GM18951 (cell line): ENCODE measurements at regions not wholly inside any gene's neighbourhood (a gene's known extent, or its start where the extent isn't known, plus 50 kb on each side); places are given as distances from the start of the nearest gene placed in this dataset.

Source experiments
- POLR2A ChIP-seq: IDR thresholded peaks from 4 replicates; pipeline ENCODE4 v1.6.1; 2011; ENCODE audit warnings: mild to moderate bottlenecking; ENCODE audit not compliant: insufficient read length, insufficient read depth; ENCODE audit errors: extremely low read depth
- in situ Hi-C: fragments of 300-500 bp; cut with MboI; formaldehyde crosslinking; loops from one replicate; pipeline ENCODE4 v1.12.0; 2022; ENCODE audit warnings: low sequenced_read_pairs, mixed read lengths, inconsistent platforms; ENCODE audit not compliant: unreplicated experiment

GRCh38 chr11:127733552-127733951, 733.0 kb upstream of the KIRREL3 start:
- TF ChIP-seq POLR2A: no peak
- in situ Hi-C loops: no loop called here

- no peak for TF ChIP-seq POLR2A
- in situ Hi-C loops: no loop called here
These were observed 725.8 kb upstream of the KIRREL3 start for GRCh38 chr11:127726367-127726766.

- in situ Hi-C loops: no loop called here
- no peak for TF ChIP-seq POLR2A
These were observed 723.1 kb upstream of the KIRREL3 start for GRCh38 chr11:127723714-127724113.

- no peak for TF ChIP-seq POLR2A
- in situ Hi-C loops: no loop called here
These were observed 712.7 kb upstream of the KIRREL3 start for GRCh38 chr11:127713226-127713625.

DNA sequence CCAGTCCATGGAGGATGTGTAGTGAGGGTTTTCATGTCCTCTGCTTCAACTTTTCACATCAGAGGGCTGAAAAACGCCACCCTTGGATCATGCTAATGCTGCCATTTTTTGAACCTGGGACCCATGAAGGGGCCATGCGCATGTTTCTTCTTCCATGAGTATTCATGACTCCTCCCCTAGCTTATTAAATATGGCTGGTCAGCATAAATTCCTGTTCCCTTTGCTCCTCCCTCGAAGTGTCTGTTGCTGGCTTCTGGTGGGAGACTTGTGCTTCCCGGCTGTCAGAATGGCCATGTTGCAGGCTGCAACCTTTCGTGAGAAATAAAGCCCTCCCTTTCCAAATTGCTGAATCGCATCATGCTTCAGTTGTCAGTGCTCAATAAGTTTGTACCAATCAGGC, 711.2 kb upstream of the KIRREL3 start:
- in situ Hi-C loops: no loop called here
- TF ChIP-seq POLR2A: no peak

DNA sequence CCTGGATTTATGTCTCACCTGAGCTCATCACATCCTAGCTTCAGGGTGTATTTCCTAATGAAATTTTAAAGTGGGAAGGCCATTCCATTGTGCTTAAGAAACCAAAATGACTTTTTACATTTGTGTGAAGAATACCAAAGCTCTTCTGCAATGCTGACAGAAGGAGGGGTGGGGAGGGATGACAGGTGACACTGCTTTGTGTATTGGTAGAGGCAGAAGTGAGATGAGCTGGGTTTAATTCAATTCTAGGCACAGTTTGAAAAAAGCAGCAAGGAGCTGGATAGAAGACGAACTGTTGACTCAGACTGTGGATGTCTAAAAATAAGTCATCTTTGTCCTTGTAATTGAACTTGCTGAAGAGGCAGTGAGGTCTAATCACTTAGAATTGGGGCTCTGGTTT, 710.3 kb upstream of the KIRREL3 start:
- no peak for TF ChIP-seq POLR2A
- in situ Hi-C loops: no loop called here

DNA sequence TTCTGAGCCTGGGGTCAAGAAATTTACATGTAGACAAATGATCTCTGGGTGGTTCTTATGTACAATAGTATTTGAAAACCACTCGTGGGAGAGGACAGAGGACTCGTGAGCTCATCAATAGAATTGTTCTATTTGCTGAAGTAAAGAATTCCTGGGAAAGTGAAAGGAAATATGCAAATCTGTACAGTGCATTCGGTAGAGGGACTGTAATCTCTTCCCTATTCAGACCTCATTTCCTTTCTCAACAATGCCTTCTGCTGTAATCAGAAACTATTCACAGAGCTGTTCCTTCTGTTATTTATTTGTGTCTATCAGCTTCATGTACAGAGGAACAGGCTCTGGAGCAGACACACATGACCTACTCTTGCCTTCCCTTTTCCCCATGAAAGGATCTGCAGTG, 709.4 kb upstream of the KIRREL3 start:
- TF ChIP-seq POLR2A: no peak
- in situ Hi-C loops: no loop called here

- no peak for TF ChIP-seq POLR2A
- in situ Hi-C loops: no loop called here
These were observed 693.1 kb upstream of the KIRREL3 start for GRCh38 chr11:127693686-127694085.

DNA sequence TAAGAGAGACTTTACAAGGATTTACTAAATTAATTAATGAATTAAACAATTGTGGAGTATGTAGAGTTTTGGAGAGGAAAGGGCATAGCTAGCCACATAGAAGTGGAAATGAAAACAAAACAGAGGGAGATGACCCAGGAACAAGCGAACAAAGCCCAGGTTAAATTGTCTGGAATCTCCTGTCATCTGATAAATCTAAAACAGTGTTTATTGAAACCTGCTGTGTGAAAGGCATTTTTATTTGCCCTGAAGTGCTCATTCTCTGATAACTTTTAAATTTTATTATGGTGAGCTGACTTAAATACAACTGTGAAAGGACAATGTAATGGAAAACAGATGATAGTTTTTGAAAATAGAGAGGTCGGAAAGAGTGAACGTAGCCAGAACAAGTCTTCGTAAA, 682.8 kb upstream of the KIRREL3 start:
- no peak for TF ChIP-seq POLR2A
- in situ Hi-C loops: no loop called here

DNA sequence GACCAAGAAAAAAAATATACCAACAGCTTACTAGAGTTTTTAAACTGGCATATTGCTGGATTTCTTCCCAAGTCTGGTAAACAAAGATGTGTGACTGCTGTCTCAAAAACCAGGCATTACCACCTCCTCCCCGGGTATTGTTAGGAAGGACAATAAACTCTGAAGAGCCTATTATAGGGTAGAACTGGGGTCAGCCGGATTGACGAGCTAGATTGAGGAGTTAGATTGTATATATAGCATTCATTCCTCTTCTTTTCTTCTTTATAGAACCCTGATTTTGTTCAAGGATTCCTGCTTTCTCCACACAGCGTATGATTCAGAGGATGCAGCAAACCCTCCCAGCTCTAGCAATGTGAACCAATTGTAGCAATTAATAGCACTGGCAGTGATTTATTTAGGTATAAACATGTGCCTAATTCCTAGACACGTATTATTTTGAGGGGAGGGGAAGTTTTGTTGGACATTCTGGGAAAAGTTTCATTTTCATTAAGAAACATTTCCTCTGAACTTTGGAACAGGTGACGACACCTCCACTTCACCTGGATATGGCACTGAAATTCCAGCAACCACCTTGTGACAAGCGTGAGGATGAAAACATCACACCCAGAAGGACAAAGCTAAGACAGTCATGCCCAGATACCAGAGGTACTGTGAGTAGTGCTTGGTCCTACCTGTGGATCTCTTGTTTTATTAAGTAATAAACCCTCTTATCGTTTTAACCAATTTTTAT, 679.4 kb upstream of the KIRREL3 start:
- no peak for TF ChIP-seq POLR2A
- in situ Hi-C loops: no loop called here

GRCh38 chr11:127678631-127679030, 678.1 kb upstream of the KIRREL3 start:
- in situ Hi-C loops: no loop called here
- TF ChIP-seq POLR2A: no peak

DNA sequence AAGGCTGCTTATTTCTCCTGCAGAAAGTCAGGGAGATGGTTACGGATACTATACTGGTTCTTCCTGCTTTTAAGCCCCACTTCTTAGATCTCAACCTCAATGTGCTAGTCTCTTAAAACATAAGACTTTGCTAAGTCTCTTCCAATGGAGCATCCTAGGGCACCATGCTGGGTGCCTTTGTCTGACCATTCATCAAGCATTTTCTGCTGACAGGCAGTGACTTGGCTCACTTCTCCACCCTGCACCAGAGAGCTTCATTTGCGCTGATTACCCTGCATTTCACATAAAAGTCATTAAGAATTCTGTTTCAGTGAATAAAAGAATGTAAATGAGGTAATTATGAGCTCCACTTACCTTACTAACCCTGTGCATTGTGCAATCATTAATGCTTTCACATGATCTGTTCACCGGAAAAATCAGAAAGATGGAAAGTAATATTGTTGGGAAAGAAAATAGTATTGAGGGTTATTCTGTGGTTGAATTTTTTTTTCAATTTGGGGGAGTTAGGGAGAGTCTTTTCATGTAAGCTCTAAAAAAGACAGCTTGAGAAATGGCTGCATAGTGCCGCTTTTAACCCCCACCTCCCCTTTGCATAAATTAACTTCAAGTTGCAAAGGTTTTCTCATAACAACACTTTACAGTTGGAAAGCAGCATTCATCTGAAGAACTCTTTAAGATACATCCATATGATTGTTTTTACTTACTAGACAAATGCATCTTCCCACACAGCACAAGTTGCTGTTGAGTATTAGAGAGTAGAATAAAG, 677.3 kb upstream of the KIRREL3 start:
- in situ Hi-C loops: no loop called here
- TF ChIP-seq POLR2A: no peak

- in situ Hi-C loops: no loop called here
- no peak for TF ChIP-seq POLR2A
These were observed 675.0 kb upstream of the KIRREL3 start for GRCh38 chr11:127675581-127675980.

DNA sequence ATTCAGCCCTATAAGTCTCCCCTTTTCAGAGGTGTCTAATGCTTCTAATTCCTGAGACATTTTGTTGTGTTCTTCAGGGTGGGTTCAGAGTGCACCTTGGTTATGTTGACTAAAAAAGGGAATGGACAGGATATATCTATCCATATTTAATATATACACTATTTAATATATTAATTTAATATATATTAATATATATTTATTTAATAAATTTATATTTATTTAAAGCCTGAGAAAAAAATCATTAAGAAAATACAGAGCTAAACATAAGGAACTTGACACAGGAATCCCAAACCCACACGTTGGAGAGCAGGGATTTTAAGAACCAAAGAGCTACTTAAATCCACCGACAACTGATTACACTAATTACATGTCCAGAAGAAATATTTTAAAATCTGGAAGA, 674.2 kb upstream of the KIRREL3 start:
- in situ Hi-C loops: no loop called here
- no peak for TF ChIP-seq POLR2A
